ENCODE measurements at regions not wholly inside any gene's neighbourhood (a gene's known extent, or its start where the extent isn't known, plus 50 kb on each side); places are given as distances from the start of the nearest gene placed in this dataset.

- TF ChIP-seq CTCF (IDR thresholded peaks at IDR 0.05; ENCODE audit: poor library complexity, severe bottlenecking) (no peak), SMC3 (conservative IDR thresholded peaks at IDR 0.05; ENCODE audit: poor library complexity) (no peak), MXI1 (conservative IDR thresholded peaks at IDR 0.05; ENCODE audit: poor library complexity, severe bottlenecking) (no peak), POLR2AphosphoS5 (IDR thresholded peaks at IDR 0.05) (no peak), RAD21 (conservative IDR thresholded peaks at IDR 0.05) (no peak)
Measured at GRCh38 chr3:99322551-99322950, 315.8 kb upstream of the COL8A1 start.

Measured in neural cell (in vitro differentiated cells).